K562 (cell line): ENCODE measurements at regions not wholly inside any gene's neighbourhood (a gene's known extent, or its start where the extent isn't known, plus 50 kb on each side); places are given as distances from the start of the nearest gene placed in this dataset.

Experiments
- ATAC-seq: fragments of 200-7000 bp; cut with Tn5 transposase; 3 replicates; pipeline ENCODE4 v1.9.1; 2020; ENCODE audit warnings: moderate library complexity
- BruUV-seq: library from RNA; stranded (reverse); fragments of 400-500 nt; replicated peaks from 2 replicates; lab custom pipeline; 2021; lab: Mats Ljungman, UMichigan
- CTCF ChIA-PET: fragments of 300-600 bp; formaldehyde crosslinking; extraction: SDS; loops from one replicate; lab custom pipeline; 2021; ENCODE audit warnings: low intra/inter-chr PET ratio; lab: Yijun Ruan, JAX
- POLR2A ChIA-PET: fragments of 300-600, 350-650 bp; sonication (Branson Sonifier 250); formaldehyde crosslinking; extraction: SDS; loops from one replicate; lab custom pipeline; 2021; ENCODE audit warnings: antibody characterized with exemption, inconsistent platforms; lab: Yijun Ruan, JAX
- DNase-seq, 4 experiments: peaks; one replicate each; pipeline versions ENCODE4 v3.0.0 to v3.0.0-alpha.2; 2011 to 2018; ENCODE audit warnings: low spot score in 3 of 4, mixed read lengths in 3 of 4; ENCODE audit errors: extremely low read depth in 1 of 4
- FAIRE-seq: peaks from 2 replicates; lab custom pipeline; 2011; peaks lifted over from hg19 to GRCh38; lab: Jason Lieb, UNC
- H2AFZ ChIP-seq: 2 replicates; pipeline ENCODE4 v1.6.0; 2011; ENCODE audit warnings: low read depth, low read length, control low read depth, inconsistent platforms
- H3K27ac ChIP-seq: fragments of 200-600 bp; 3 replicates; pipeline ENCODE4 v1.8.0; 2011; ENCODE audit warnings: low read depth, mild to moderate bottlenecking, control low read depth, inconsistent platforms, low read length, moderate library complexity, mixed read lengths; ENCODE audit errors: extremely low read depth
- H3K27me3 ChIP-seq, 2 experiments: fragments of 300-600 bp in 1 of 2; 2 replicates in 1 of 2; 3 replicates in 1 of 2; pipeline versions ENCODE4 v1.6.0 to v1.8.0; 2011; ENCODE audit warnings: inconsistent platforms in 2 of 2, low read length in 2 of 2, mild to moderate bottlenecking in 1 of 2, mixed read lengths in 1 of 2, moderate library complexity in 1 of 2; ENCODE audit not compliant: control insufficient read depth in 2 of 2, insufficient read depth in 2 of 2
- H3K36me3 ChIP-seq: fragments of 300-600 bp; 3 replicates; pipeline ENCODE4 v1.8.0; 2011; ENCODE audit warnings: mild to moderate bottlenecking, low read length, inconsistent platforms; ENCODE audit not compliant: control insufficient read depth, insufficient read depth
- H3K4me1 ChIP-seq, 2 experiments: fragments of 200-600 bp in 1 of 2; replicated peaks in 1 of 2; 2 replicates in 1 of 2; 3 replicates in 1 of 2; pipeline versions ENCODE4 v1.5.1 to v1.8.0; 2011; ENCODE audit warnings: inconsistent platforms in 2 of 2, low read length in 2 of 2, mild to moderate bottlenecking in 1 of 2, mixed read lengths in 1 of 2, moderate library complexity in 1 of 2; ENCODE audit not compliant: control insufficient read depth in 2 of 2, insufficient read depth in 2 of 2
- H3K4me2 ChIP-seq: 2 replicates; pipeline ENCODE4 v1.6.1; 2011; ENCODE audit warnings: low read length, control low read depth, inconsistent platforms, mixed read lengths; ENCODE audit not compliant: insufficient read depth
- H3K4me3 ChIP-seq: fragments of 200-600 bp; sonication (generic), shearing (Covaris generic); 2 replicates; pipeline ENCODE4 v1.5.1; 2016; ENCODE audit warnings: control low read depth, inconsistent platforms
- H3K79me2 ChIP-seq: fragments of 200-600 bp; 3 replicates; pipeline ENCODE4 v1.8.0; 2011; ENCODE audit warnings: low read length, inconsistent platforms; ENCODE audit not compliant: control insufficient read depth, insufficient read depth
- H3K9ac ChIP-seq, 2 experiments: 2 replicates each; pipeline versions ENCODE4 v1.6.0 to v1.6.1; 2011; ENCODE audit warnings: low read depth in 2 of 2, low read length in 2 of 2, control low read depth in 1 of 2, inconsistent platforms in 1 of 2, mild to moderate bottlenecking in 1 of 2, mixed read lengths in 1 of 2; ENCODE audit not compliant: insufficient read depth in 1 of 2
- H3K9me1 ChIP-seq: one replicate; pipeline ENCODE4 v1.6.0; 2011; ENCODE audit warnings: inconsistent platforms, mild to moderate bottlenecking, low read length, moderate library complexity; ENCODE audit not compliant: control insufficient read depth, insufficient read depth
- H3K9me3 ChIP-seq: replicated peaks from 2 replicates; pipeline ENCODE4 v1.5.1; 2011; ENCODE audit warnings: low read depth, low read length, inconsistent platforms; ENCODE audit not compliant: control insufficient read depth, insufficient read depth
- H4K20me1 ChIP-seq: replicated peaks from 2 replicates; pipeline ENCODE4 v1.6.1; 2011; ENCODE audit warnings: low read length, inconsistent platforms, mixed read lengths; ENCODE audit not compliant: control insufficient read depth, insufficient read depth
- CREM ChIP-seq: IDR thresholded peaks from 2 replicates; pipeline ENCODE4 v1.6.1; 2014; ENCODE audit warnings: antibody characterized with exemption, low read depth
- ETV5 ChIP-seq: sonication (generic); formaldehyde crosslinking; IDR thresholded peaks from 2 replicates; pipeline ENCODE4 v1.4.0; 2020; ENCODE audit warnings: low read depth, mild to moderate bottlenecking, missing genetic modification reagents
- HDAC1 ChIP-seq, 2 experiments: fragments of 450-650 bp; IDR thresholded peaks; 2 replicates each; pipeline ENCODE4 v1.6.1; 2016 to 2017; ENCODE audit warnings: inconsistent platforms in 1 of 2, mild to moderate bottlenecking in 1 of 2, moderate library complexity in 1 of 2
- HNRNPK ChIP-seq: fragments of 200-400 bp; formaldehyde crosslinking; IDR thresholded peaks from one replicate; pipeline ENCODE4 v1.6.1; 2018; ENCODE audit warnings: mild to moderate bottlenecking, low read depth, low read length; ENCODE audit not compliant: poor library complexity, severe bottlenecking
- KDM5B ChIP-seq: fragments of 200-600 bp; sonication (generic); IDR thresholded peaks from 2 replicates; pipeline ENCODE4 v1.6.1; 2012; ENCODE audit warnings: low read depth, mild to moderate bottlenecking, moderate library complexity, low read length, control low read depth, inconsistent platforms; ENCODE audit not compliant: insufficient replicate concordance
- PATZ1 ChIP-seq: fragments of 250-450 bp; sonication (Bioruptor Pico); IDR thresholded peaks from 2 replicates; pipeline ENCODE4 v1.5.0; 2020; ENCODE audit warnings: mild to moderate bottlenecking, borderline replicate concordance
- PHB2 ChIP-seq: fragments of 450-650 bp; IDR thresholded peaks from 2 replicates; pipeline ENCODE4 v1.6.1; 2017; ENCODE audit warnings: low read depth
- SRF ChIP-seq, 2 experiments: fragments of 250-450, 450-650 bp in 1 of 2; sonication (Bioruptor Pico) in 1 of 2; sonication (generic) in 1 of 2; formaldehyde crosslinking; IDR thresholded peaks; 2 replicates each; pipeline versions ENCODE4 v1.5.0 to v1.5.1; 2020 to 2022; ENCODE audit warnings: mild to moderate bottlenecking in 1 of 2, missing genetic modification reagents in 1 of 2
- SRSF1 ChIP-seq: fragments of 200-400 bp; formaldehyde crosslinking; IDR thresholded peaks from 2 replicates; pipeline ENCODE4 v1.6.1; 2017; ENCODE audit warnings: mild to moderate bottlenecking, low read depth, low read length, moderate library complexity
- TRIM28 ChIP-seq: fragments of 450-650 bp; IDR thresholded peaks from 2 replicates; pipeline ENCODE4 v1.6.1; 2017
- ZKSCAN3 ChIP-seq: fragments of 250-450 bp; sonication (Bioruptor Pico); IDR thresholded peaks from 2 replicates; pipeline ENCODE4 v1.4.0; 2020
- ZSCAN29 ChIP-seq: fragments of 450-650 bp; IDR thresholded peaks from 2 replicates; pipeline ENCODE4 v1.6.1; 2017
- WGBS: fragments of 100-300 bp; shearing (Covaris generic); methylation state at CpG from one replicate; pipeline ENCODE4 v1.1.6; 2016; ENCODE audit warnings: low coverage, mixed read lengths; ENCODE audit not compliant: insufficient coverage; ENCODE audit errors: missing lambda C conversion rate; 5-methylcytosine and 5-hydroxymethylcytosine counted together
- in situ Hi-C: fragments of 300-500 bp; cut with MboI; formaldehyde crosslinking; loops from 4 replicates; pipeline ENCODE4 v1.15.0; 2018; ENCODE audit warnings: inconsistent platforms, mixed read lengths
- intact Hi-C: fragments of 100-400 bp; cut with micrococcal nuclease; formaldehyde crosslinking; loops from 2 replicates; pipeline ENCODE4 v1.14.2; 2022
- TF ChIP-seq, protein P1 (sequence below): fragments of 450-650 bp; IDR thresholded peaks from 2 replicates; pipeline ENCODE4 v1.6.1; 2017; ENCODE audit warnings: antibody characterized with exemption, mild to moderate bottlenecking
- TF ChIP-seq, protein P2 (sequence below): sonication (generic); formaldehyde crosslinking; IDR thresholded peaks from 2 replicates; pipeline ENCODE4 v1.8.1; 2023; ENCODE audit warnings: mild to moderate bottlenecking, missing genetic modification reagents

DNA sequence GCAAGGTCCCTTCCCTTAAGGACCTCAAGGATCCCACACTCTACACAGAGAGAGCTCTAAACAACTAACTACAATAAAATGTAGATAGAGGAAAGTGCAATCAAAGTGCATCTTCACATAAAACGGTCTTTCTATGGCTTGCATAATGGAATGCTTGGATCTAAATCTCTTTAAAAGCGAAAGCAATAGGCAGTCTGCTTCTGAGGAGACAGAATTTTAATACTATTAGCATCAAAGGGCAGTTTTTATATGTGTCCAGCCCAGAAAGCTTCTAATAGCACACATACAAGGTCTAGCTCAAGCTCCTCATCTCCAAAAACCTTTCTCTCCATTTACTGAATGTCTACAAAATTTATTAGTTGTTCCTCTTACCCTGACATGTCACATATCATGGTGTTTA lies 101.5 kb upstream of the C1GALT1 start:
- Histone ChIP-seq H3K4me2 (no peak overlapping the region), H2AFZ (no peak overlapping the region), H3K27ac (no peak overlapping the region), H3K9ac (no peak overlapping the region), H3K27me3 (no peaks in the 10 kb centered on the region), H3K4me3 (no peak overlapping the region), H3K36me3 (no peaks in the 10 kb centered on the region), H3K9me3 (no peaks in the 10 kb centered on the region), H3K79me2 (no peaks in the 10 kb centered on the region), H3K9me1 (no peaks in the 10 kb centered on the region), H4K20me1 (no peaks in the 10 kb centered on the region), H3K4me1 (no peaks in the 10 kb centered on the region)
- DNase-seq = no peak
- WGBS = 10% methylated on average over 2 of the region's 2 CpGs
- no TSS peak for BruUV-seq
- in situ Hi-C loops = no loop called here
- CTCF ChIA-PET = no interaction called here
- no peak for FAIRE-seq
- POLR2A ChIA-PET = interaction anchor here (1.0 to 2.2 kb wide), 2 partner anchors 19 to 1099 kb away, joined by 3 to 7 read pairs; no protein-coding TSS in a partner anchor
- TF ChIP-seq SRF (CRISPR knock-in tag; IDR thresholded peaks at IDR 0.05) (no peak), PHB2 (no peak), TRIM28 (no peak), ZSCAN29 (no peak), ZKSCAN3 (CRISPR knock-in tag) (no peak), HNRNPK (no peak), KDM5B (no peak), PATZ1 (CRISPR knock-in tag) (no peak), HDAC1 (IDR thresholded peaks at IDR 0.05) (no peak), CREM (no peak), ETV5 (CRISPR knock-in tag) (no peak), SRSF1 (no peak)
- TF ChIP-seq, protein P1, sequence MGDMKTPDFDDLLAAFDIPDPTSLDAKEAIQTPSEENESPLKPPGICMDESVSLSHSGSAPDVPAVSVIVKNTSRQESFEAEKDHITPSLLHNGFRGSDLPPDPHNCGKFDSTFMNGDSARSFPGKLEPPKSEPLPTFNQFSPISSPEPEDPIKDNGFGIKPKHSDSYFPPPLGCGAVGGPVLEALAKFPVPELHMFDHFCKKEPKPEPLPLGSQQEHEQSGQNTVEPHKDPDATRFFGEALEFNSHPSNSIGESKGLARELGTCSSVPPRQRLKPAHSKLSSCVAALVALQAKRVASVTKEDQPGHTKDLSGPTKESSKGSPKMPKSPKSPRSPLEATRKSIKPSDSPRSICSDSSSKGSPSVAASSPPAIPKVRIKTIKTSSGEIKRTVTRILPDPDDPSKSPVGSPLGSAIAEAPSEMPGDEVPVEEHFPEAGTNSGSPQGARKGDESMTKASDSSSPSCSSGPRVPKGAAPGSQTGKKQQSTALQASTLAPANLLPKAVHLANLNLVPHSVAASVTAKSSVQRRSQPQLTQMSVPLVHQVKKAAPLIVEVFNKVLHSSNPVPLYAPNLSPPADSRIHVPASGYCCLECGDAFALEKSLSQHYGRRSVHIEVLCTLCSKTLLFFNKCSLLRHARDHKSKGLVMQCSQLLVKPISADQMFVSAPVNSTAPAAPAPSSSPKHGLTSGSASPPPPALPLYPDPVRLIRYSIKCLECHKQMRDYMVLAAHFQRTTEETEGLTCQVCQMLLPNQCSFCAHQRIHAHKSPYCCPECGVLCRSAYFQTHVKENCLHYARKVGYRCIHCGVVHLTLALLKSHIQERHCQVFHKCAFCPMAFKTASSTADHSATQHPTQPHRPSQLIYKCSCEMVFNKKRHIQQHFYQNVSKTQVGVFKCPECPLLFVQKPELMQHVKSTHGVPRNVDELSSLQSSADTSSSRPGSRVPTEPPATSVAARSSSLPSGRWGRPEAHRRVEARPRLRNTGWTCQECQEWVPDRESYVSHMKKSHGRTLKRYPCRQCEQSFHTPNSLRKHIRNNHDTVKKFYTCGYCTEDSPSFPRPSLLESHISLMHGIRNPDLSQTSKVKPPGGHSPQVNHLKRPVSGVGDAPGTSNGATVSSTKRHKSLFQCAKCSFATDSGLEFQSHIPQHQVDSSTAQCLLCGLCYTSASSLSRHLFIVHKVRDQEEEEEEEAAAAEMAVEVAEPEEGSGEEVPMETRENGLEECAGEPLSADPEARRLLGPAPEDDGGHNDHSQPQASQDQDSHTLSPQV = no peak
- TF ChIP-seq, protein P2, sequence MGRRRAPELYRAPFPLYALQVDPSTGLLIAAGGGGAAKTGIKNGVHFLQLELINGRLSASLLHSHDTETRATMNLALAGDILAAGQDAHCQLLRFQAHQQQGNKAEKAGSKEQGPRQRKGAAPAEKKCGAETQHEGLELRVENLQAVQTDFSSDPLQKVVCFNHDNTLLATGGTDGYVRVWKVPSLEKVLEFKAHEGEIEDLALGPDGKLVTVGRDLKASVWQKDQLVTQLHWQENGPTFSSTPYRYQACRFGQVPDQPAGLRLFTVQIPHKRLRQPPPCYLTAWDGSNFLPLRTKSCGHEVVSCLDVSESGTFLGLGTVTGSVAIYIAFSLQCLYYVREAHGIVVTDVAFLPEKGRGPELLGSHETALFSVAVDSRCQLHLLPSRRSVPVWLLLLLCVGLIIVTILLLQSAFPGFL (CRISPR knock-in tag) = no peak
- no peak for ATAC-seq
- intact Hi-C loops = no loop called here
